ENCODE measurements at regions not wholly inside any gene's neighbourhood (a gene's known extent, or its start where the extent isn't known, plus 50 kb on each side); places are given as distances from the start of the nearest gene placed in this dataset.

GRCh38 chr7:47202146-47202783 lies 379.6 kb downstream of the TNS3 start:
- H3K27ac ChIP-seq = no peak overlapping the region
- TF ChIP-seq CTCF (conservative IDR thresholded peaks at IDR 0.05; ENCODE audit: low read depth) = no peak
- DNase-seq (ENCODE audit: low spot score) = no peak
- POLR2A ChIA-PET (ENCODE audit: low non-redundant PET) = no interaction called here
- CTCF ChIA-PET = no interaction called here

- TF ChIP-seq CTCF (conservative IDR thresholded peaks at IDR 0.05; ENCODE audit: low read depth) = no peak
- H3K27ac ChIP-seq = no peak overlapping the region
- DNase-seq (ENCODE audit: low spot score) = no peak
- CTCF ChIA-PET = no interaction called here
- POLR2A ChIA-PET (ENCODE audit: low non-redundant PET) = no interaction called here
These were observed 383.8 kb downstream of the TNS3 start for GRCh38 chr7:47198159-47198558.

- DNase-seq (ENCODE audit: low spot score) = no peak
- ChIA-PET POLR2A (ENCODE audit: low non-redundant PET) (no interaction called here), CTCF (no interaction called here)
- H3K27ac ChIP-seq = no peak overlapping the region
- TF ChIP-seq CTCF (conservative IDR thresholded peaks at IDR 0.05; ENCODE audit: low read depth) = no peak
These were observed 384.4 kb downstream of the TNS3 start for GRCh38 chr7:47197486-47197885.

GRCh38 chr7:47196737-47197136 lies 385.2 kb downstream of the TNS3 start:
- ChIA-PET POLR2A (ENCODE audit: low non-redundant PET) (no interaction called here), CTCF (no interaction called here)

GRCh38 chr7:47196106-47196645 lies 385.7 kb downstream of the TNS3 start:
- no peak for TF ChIP-seq CTCF (conservative IDR thresholded peaks at IDR 0.05; ENCODE audit: low read depth)
- CTCF ChIA-PET = no interaction called here
- POLR2A ChIA-PET (ENCODE audit: low non-redundant PET) = no interaction called here
- H3K27ac ChIP-seq = no peak overlapping the region
- DNase-seq (ENCODE audit: low spot score) = no peak

More at GRCh38 chr7:47196737-47197136, 385.2 kb downstream of the TNS3 start:
- no peak for DNase-seq (ENCODE audit: low spot score)
- no peak for TF ChIP-seq CTCF (conservative IDR thresholded peaks at IDR 0.05; ENCODE audit: low read depth)
- no peak overlapping the region for H3K27ac ChIP-seq

- DNase-seq (ENCODE audit: low spot score) = no peak
- CTCF ChIA-PET = no interaction called here
- POLR2A ChIA-PET (ENCODE audit: low non-redundant PET) = no interaction called here
- H3K27ac ChIP-seq = no peak overlapping the region
- TF ChIP-seq CTCF (conservative IDR thresholded peaks at IDR 0.05; ENCODE audit: low read depth) = no peak
These were observed 386.3 kb downstream of the TNS3 start for GRCh38 chr7:47195641-47196040.

All from RWPE1 (cell line).